ENCODE measurements at regions not wholly inside any gene's neighbourhood (a gene's known extent, or its start where the extent isn't known, plus 50 kb on each side); places are given as distances from the start of the nearest gene placed in this dataset.

DNA sequence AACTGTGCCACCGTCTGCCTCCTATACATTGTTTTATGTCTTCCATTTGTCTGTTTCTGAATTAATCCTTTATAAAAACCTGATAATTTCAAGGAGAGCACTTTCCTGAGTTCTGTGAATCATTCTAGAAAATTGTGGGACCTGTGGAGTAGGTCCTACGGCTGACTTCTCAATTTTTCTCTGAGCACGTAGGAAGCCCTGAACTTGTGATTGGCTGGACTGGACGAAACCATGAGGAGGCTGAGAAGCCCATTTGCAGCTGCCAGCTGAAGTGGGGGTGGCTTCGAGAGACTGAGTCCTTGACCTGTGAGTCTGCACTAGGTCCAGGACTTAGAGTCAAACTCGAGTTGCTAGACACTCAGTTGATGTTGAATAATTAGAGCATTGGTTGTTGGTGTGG is 277.1 kb upstream of the NCAM2 start:
- no peak for DNase-seq

DNA sequence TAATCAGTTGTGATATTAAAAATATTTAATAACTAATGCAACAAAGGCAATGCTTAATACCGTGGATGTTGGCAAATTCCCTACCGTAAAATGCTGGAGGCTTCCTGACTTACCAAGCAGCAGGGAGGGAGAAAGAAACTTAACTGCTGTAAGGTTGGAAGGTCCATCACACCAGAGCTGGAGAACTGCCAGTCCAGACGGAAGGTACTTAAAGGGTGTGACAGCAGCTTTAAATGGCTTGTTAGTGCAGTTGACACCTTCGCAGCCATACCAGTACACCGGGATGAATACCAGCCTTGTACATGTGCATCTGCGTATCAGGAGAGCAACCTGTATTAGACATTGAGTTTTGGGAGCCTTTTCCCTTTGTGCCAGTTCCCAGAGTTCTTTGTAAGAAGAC is 269.5 kb upstream of the NCAM2 start:
- DNase-seq: no peak

DNA sequence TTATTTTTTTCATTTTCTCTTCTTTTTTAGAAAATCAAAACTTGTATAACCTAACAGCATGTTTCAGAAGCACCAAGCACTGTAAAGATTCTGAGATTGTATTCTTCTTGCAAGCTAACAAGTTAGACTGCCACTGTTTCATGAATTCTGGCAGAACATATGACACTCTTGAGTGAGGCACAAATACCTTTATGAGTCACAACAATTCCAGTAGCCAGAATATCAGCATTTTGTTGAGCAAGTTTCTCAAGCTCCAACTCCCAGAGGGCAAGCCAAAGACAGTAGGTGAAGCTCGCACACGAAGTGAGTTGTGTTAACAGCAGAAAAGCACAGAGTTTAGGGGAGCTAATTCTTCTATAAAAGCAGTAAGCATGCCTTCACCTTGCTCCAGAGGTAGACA is 268.8 kb upstream of the NCAM2 start:
- DNase-seq: no peak

DNA sequence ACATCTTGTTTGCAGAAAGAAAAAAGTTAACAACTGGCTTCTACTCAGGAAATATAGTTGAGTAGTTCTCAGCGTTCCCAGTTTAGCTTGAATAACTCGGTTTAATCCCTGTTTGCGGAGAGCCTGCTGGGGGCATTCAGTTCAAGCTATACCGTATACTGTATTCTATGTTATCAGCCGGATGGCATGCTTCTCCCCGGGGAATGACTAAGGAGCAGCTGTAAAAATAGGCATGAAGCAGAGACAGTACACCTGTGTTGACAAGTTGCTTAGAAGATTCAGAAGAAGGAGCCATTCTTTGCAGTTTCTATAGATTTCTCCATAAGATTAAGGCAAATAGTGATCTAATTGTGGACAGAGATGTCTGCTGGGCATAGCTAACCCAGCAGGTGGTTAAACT is 267.8 kb upstream of the NCAM2 start:
- DNase-seq: no peak

DNA sequence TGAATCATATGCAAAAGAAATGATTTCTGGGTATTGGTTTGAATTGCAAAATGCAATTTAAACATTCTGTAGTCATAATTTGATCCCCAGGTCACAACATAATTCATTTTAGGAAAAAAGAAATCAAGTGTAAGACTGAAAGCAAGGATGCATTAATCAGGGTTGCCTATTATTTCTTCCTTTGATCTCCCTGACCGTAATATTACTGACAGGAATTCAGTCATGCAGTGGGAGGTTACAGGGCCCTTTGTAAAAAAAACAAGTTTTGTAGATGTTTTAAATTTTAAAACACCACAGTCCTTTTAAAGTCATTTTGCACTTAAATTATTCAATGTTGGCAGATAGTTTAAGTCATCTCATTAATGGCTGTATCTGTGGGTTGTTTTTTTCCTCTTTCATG is 263.0 kb upstream of the NCAM2 start:
- DNase-seq: no peak

DNA sequence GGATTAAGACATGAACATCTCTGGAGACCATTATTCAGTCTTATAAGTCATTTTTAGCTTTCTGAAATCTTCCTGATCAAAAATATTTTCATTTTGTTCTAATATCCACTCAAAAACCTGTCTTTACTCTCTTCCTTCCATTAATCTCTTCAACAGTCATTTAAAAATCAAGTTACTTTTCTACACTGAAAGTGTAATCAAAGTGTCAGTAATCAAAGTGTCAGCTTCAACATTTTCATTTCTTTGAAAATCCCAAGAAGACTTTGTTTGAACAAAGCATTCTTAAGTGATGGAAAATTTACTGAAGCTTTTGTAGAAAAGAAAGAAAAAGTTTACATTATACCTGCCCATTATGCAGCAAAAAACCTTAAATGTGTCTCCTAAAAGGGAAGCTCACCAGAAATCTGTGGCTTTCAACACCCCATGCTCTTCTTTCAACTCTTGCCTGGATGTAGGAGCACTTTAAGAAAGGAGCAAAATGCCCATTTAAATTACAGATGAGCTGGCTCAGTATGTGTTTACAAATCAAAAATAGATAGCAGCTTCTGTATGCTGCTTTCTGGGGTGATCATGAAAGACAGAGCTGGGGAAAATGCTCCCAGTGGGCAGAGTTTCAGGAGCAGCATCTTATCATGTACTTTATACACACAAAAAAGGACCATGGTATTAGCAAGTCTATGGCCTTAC is 260.8 kb upstream of the NCAM2 start:
- DNase-seq: no peak

DNA sequence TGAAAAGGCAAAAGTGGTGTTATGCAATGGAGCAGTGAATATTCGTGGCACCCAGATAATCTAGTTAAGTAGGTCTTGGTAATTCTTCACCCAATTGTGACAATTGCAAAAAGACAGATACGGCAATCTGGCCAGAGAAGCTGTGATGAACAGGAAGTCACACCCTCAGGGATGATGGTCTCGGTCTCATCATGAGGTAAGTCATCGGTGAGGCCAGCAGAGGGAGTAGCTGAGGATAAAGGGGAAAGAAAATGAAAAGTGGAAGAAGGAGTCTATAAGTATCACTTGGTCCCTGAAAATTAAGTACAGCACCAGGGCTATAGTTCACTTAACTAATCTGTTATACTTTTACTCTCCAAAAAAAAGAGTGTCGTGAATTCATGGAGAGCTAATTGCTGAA is 258.8 kb upstream of the NCAM2 start:
- no peak for DNase-seq

DNA sequence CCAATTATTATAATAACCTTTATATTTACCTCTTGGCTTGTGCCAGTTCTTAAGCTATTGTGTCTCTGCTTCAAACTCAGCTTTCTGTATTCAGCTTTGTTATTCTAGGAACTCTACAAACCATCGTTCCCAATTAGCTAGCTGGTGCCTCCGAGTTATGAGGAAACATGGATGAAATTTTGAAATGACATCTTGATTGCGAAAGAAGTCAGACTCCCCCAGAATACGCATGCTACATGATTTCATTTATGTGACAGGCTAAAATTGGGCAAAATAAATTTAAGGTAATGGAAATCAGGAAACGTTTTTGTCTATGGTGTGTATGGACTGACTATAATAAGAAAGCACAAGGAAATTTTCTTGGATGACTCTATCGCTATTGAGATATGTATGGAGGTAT is 256.8 kb upstream of the NCAM2 start:
- DNase-seq: no peak

DNA sequence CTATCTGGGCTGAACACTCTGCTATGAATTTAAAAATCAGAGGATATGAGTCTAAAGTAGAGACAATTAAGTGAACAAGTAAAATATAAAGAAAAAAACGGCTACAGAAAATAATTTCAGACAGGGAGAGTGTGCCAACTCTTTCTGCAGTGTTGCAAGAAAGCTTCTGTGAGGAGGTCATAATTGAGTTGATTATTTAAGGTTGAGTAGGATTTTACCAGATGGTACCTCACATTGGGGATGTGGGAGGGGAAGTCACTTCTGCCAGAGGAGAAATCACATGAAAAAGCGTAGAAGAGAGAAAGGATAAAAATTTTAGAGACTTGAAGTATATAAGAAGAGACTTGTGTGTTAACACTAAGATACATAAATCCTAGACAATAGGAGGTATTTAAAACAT is 238.0 kb upstream of the NCAM2 start:
- no peak for DNase-seq

DNA sequence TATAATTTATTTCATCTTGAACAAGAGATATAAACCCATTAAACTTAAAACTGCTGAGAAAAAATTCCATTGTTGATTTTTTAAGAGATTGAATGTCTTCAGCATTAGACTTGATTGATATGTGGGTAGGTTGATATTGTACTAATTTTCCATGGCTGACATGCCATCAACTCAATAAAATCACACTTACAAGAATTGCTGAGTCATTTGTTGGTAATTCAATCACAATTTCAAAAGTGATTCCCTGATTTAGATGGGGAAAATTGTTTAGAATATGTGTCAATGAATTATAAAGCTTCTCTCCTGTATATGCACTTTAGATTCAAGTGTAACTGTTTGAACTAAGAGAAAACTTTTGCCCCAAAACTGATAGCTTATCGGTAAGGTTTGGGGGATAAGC is 223.5 kb upstream of the NCAM2 start:
- no peak for DNase-seq

DNA sequence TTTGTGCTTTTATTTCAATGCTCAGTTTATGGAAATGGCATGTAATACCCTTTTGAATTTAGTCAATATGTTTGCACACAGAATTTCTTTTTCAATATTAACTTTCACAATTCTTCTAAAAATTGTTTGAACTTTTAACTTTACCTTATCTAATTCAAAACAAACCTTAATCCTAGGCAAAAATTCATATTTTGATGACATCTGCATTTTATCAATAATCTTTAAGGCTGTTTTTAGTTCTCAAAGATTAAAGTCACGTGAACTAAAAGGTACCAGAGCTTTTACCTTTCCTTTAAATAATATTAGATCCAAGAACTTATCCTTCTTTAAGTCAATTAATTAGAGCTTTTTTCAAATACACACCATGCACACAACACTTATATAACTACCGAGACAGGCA is 218.9 kb upstream of the NCAM2 start:
- no peak for DNase-seq

DNA sequence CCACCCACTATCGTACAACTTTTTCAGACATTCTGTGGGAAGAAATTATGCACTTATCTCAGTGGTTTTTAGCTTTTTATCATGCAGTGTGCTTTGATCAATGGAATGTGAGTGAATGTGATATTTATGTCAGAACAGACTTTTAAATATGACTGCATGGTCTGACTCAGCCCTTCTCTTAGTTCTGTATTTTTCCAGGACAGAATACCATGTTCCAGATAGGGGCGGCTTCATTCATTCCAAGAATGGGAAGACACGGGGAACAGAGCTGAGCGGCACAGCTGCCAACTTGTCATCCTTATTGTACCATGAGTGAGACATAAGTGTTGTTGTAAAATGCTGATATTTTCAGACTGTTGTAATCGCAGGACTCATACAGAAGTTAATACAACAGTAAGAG is 214.6 kb upstream of the NCAM2 start:
- no peak for DNase-seq

DNA sequence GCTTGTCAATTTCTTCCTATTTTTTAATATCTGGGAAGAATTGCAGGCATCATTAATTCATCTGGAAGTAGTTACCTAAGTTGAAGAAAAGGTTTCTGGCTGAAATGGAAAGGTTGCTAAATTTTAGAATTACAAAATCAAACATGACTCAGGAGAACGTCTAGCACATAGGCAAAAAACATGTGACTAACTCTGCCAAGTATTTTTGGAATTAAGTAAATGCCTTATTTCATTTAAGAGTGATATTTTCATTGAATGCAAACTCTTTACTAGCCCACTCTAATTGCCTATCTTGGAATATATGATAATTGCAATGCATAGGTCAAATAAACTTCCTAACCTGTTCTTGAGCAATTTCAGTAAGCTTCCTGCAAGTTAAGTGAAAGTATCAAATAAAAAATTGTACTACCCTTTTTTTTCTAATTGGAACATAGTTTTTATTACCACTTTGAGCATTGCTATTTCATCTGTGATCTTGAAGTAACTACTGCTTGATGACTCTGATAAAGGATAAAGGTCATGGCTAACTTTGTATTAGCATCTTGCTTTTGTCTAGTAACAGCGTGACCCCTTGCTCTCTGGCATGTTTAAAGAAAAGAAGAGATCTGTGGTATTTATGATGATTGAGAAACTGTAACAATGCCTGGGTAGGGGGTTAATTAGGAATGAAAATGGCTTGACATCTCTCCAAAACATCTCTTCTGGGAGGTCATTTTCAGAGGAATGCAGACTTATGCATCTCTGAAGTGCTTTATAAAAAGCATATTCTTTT is 208.3 kb upstream of the NCAM2 start:
- no peak for DNase-seq

DNA sequence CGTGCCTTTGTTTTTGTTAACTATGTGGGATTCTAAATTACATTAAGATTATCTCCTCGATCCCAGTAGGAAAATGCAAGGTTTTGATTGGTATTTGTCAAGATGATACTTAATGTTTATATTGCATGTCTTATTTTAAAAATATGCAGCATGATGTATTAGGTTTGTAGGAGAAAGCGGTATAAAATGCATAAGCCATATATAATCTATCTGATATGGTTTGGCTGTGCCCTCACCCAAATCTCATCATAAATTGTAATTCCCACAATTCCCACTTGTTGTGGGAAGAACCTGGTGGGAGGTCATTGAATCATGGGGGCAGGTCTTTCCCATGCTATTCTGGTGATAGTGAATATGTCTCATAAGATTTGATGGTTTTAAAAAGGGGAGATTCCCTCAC is 198.1 kb upstream of the NCAM2 start:
- DNase-seq: no peak

DNA sequence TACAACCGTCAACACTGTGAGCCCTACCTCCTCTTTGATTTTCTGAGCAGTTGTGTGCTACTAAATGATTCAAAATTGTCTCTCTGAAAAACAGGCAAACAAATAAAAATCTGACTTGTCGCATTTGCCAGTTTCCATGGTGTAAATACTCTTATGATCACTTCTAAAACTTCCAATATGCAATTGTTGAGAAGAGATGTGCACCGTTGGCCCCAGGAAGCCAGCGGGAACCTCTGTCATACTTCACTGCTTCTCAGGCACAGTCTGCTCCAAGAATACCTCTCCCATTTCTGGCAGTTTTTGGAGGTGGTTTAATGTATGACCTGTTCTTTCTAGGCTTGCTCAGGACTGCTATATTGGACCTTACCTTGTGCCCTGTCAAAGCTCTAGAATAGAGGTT is 196.0 kb upstream of the NCAM2 start:
- no peak for DNase-seq

DNA sequence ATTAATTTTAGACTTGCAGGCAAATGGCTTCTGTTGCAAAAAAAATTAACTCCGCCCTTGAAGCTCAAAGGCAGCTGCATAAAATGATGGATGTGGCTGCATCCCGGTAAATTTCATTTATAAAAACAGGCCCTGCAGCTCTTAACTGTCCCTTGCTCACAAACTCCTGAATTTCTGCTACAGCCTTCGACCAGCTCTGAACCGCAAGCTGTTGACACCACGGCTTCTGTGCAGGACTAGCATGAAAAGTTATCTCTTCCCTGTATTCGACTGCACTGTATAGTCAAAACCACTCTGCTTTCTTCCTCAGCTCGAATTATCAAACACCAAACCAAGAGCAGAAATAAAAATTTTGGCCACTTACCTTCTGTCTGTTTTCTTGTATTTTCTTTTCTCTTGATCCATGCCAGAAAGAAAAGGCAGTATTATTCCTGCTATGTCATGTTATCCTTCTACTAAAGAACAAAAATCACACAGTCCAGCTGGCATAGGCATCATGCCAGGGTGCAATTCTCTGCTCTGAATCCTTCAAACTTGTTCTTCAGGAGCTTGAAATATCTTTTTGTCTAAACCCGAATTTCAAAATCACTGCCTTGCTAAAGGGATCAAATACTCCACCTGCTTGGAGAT is 195.5 kb upstream of the NCAM2 start:
- DNase-seq: no peak

DNA sequence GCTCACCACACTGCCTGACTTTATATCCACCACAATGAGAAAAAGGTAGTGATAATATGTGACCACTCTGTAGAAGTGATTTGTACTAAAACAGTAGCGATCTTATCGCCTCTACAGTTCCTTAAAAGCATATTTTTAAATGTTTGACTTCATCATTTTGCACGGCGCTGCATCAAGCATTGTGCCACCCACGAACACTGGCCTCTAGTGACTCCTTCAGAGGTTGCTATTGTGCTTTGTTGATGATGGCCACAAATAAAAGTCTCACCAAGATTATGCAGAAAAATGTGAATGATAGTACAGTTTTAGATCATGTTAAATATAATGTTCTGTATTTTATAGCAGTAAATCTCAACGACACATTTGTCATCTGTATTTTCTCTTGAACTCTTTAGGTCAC is 186.5 kb upstream of the NCAM2 start:
- DNase-seq: no peak

DNA sequence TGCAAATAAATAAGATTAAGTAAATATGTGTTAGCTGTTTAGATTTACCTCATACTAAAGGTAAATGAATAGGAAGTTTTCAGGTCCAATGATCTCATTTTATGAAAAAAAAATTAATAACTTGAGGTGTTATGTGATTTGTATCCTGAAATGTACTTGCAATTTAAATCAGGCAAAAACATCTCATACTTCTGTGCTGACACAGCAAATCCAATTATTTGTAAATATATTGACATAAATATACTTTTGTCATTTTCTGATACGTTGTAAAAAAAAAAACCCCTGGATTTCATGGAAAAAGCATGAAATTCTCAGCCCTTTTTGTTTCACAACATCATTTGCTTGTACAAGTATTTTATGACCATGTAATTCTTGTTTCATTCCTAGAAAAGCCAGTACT is 184.1 kb upstream of the NCAM2 start:
- no peak for DNase-seq

DNA sequence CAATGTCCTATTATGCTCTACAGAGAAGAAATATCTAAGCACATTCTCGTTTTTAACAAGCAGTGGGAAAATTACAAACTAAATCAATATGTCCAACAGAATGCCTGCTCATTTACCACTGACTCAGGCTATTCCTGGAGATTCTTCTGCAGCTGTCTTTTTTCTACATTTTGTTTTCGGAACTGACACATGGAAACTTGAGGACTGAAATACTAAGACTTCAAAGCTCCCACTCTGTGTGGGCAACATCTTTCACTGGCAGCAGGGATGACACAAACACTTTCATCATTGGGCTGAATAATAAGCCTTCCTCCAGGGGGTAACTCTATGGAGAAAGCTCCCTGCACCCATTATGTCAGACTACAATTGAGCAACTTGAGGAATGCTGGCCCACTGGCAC is 175.5 kb upstream of the NCAM2 start:
- DNase-seq: no peak

DNA sequence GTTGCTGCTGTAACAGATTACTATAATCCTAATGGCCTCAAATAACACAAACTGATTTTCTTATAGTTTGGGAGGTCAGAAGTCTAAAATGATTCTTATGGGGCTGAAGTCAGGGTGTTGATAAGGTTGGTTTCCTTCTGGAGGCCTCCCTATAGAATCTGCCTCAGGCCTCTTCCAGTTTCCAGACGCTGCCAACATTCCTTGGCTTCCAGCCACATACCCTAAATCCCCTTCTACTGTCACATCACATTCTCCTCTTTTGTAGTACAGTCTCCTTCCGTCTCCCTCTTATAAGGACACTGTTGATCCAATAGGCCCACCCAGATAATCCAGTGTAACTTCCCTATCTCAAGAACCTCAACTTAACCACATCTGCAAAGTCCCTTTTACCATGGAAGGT is 145.3 kb upstream of the NCAM2 start:
- no peak for DNase-seq

DNA sequence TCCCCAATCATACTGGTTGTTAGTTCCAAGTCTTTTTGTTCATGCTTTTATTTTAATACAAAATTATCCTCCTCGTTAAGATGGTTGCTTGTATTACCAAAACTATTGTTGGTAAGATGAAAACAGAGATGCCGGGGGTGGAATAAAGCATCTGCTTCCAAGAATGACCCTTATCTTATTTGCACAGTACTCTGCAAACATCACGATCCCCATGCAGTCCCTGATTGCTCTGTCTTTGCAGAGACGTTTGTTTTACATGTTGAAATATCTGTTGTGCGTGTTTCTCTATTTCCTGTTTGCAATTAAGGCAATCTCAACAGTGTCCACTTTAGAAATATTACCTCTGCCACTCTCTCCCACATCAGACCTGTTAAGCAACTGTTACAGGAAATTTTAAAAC is 141.3 kb upstream of the NCAM2 start:
- peak; percentile 57 to 77 for DNase-seq

DNA sequence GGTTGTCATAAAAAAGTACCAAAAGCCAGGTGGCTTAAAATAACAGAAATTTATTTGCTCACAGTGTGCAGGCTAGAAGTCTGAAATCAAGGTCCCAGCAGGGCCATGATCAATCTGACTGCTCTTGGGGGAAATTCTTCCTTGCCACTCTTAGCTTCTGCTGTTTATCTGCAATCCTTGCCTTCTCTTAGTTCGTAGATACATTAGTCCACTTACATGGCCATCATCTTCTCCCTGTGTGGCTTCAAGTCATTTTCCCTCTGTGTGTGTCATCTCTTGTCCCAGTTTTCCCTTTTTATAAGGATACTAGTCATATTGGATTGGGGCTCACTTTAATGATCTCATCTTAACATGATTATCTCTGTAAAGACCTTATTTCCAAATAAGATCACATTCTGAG is 124.0 kb upstream of the NCAM2 start:
- DNase-seq: no peak

DNA sequence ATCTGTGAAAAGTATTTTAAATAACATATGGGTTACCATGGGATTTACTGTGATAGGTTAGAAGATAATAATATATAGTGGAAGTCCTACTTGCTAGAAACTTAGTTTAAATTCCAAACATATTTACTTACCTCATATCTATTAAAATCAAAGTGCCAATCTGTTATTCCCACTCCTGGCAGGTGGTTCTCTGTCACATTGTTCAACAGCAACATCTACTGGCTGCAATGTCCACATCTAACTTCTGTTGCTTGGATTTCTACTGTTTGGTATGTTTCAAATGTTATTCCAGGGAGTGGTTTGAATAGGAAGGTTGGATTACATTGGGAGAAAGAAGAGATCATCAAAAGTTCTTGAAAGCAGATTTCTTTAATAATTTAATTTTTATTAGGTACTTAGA is 122.5 kb upstream of the NCAM2 start:
- no peak for DNase-seq

DNA sequence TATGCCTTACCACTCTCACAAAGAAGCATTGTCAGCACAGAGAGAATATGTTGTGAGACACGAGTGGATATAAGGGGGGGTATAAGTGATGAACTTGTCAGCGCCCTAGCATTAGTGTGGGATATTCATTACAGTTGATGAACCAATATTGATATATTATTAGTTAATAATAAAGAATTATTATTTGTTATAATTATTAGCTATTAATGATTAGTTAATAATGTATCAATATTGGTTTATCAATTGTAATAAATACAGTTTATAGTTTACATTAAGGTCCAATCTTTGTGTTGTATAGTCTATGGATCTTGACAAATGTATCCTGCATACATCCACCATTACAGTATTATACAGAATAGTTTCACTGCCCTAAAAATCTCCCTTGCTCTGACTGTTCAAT is 120.2 kb upstream of the NCAM2 start:
- no peak for DNase-seq

All from NCI-H187 (cell line).